ENCODE measurements at regions not wholly inside any gene's neighbourhood (a gene's known extent, or its start where the extent isn't known, plus 50 kb on each side); places are given as distances from the start of the nearest gene placed in this dataset.
A peak's percentile ranks its signal among the peaks of the same experiment; 100 is the strongest.

- DNase-seq (ENCODE audit: insufficient read length, low spot score) (no peak), FAIRE-seq (no peak)
These were observed 173.6 kb downstream of the ARHGAP12 start for GRCh38 chr10:31754803-31755624.

GRCh38 chr10:31753681-31754080 lies 174.9 kb downstream of the ARHGAP12 start:
- no peak for DNase-seq (ENCODE audit: insufficient read length, low spot score)
- FAIRE-seq: no peak

DNA sequence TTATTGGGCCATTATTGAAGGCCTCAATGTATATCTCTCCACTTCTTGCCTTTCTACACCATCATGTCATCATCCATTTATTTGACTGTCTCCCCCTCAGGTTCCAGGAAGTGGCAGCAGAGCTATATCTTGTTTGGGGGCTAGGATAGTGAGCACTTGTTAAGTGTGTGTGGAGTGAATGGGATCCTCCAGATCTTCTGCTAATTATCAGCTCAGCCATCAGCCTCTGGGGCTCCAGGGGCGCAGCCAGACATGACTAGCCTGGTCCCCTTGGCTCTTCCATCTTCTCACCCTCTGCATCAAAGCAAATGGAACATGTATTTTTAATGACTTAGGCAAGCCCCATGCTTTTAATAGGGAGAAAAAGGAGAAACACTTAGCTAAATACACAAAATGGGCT lies 176.5 kb downstream of the ARHGAP12 start:
- DNase-seq (ENCODE audit: insufficient read length, low spot score) (no peak), FAIRE-seq (no peak)

- FAIRE-seq: no peak
These were observed 176.9 kb downstream of the ARHGAP12 start for GRCh38 chr10:31751738-31752080.

GRCh38 chr10:31751051-31751737 lies 177.4 kb downstream of the ARHGAP12 start:
- FAIRE-seq (peak; percentile 8), DNase-seq (ENCODE audit: insufficient read length, low spot score) (no peak)

More at GRCh38 chr10:31751738-31752080, 176.9 kb downstream of the ARHGAP12 start:
- DNase-seq (ENCODE audit: insufficient read length, low spot score): no peak

DNA sequence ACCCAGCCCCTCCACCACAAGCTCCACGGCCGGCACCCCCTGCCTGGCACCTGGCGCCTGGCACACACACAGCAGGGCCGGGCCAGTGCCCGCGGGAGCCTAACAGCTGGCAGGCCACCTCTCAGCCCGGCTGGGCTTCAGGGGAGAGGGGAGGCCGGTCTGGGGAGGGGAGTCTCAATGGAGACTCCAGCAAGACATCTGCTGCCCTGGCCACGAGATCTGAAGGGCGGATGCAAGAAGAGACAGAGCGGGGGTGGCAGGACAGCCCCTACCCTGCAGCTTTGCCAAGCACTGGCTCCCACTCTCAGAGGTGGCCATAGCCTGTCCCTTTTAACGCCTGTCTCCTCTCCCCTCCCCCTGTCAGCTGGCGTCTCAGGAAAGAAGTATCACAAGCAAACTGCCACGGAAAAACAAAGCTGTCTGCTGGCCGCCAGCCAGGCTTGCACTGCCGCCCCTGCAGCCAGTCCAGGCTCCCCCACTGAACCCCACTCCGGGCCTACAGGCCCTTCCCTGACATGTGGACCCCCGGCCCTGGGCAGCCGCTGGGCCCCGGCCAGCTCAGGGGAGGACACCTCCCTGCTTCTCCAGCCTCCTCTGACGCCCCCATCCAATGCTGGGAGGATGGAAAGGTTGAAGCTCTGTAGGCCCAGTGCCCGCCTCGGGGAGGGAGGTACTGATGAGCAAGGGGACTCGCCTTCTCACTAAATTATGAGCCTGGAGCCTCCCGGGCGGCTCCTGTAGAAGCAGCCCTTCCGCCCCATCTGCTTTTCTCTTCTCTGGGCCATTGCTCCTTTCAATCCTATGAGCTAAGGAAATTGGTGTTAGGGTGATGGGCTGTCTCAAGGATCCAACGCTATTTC lies 178.4 kb downstream of the ARHGAP12 start:
- FAIRE-seq: no peak
- DNase-seq (ENCODE audit: insufficient read length, low spot score): no peak

DNA sequence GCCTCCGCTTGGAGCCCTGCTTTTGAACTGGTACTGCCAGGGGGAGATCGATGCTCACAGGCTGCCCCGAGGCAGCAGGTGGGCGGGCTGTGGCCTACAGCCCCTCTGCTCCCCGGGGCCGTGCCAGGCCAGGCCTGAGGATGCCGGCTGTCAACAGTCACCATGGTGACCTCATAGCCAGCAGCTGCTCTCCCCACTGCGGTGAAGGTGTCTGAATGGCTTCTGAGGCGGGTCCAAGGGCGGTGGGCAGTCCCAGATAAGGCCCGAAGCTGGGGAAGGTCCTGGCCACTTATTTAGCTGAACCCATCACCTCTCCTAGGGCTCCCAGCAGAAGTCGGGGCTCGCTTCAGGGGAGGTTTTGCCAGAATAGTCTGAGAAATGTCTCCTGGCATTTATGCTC lies 179.3 kb downstream of the ARHGAP12 start:
- no peak for FAIRE-seq
- no peak for DNase-seq (ENCODE audit: insufficient read length, low spot score)

- DNase-seq (ENCODE audit: insufficient read length, low spot score): no peak
- FAIRE-seq: no peak
These were observed 182.8 kb downstream of the ARHGAP12 start for GRCh38 chr10:31745612-31746376.

DNA sequence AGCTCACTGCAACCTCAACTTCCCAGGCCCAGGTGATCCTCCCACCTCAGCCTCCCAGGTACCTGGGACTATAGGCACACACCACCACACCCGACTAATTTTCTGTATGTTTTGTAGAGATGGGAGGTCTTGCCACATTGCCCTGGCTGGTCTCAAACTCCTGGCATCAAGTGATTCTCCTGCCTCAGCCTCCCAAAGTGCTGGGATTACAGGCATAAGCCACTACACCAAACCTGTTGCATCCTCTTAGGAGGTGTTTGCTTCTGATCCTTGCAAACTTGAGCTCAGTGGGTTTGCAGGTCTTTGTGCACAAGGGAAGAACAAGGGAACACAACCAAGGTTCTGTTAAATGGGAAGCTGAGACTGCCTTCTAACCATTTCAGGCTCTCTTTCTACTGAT lies 184.6 kb downstream of the ARHGAP12 start:
- FAIRE-seq (no peak), DNase-seq (ENCODE audit: insufficient read length, low spot score) (no peak)

DNA sequence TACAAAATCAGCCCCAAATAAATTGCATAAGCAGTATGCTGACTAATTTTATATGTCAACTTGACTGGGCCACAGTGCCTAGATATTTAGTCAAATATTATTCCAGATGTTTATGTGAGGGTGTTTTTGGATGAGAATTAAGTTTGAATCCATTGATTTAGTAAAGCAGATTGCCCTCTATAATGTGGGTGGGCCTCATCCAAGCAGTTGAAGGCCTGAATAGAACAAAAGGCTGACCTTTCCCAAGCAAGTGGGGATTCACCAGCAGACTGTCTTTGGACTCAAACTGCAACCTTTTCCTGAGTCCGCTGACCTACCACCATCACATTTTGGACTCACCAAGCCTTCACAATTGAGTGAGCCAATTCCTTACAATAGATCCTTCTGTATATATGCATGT lies 186.4 kb downstream of the ARHGAP12 start:
- DNase-seq (ENCODE audit: insufficient read length, low spot score) (no peak), FAIRE-seq (no peak)

GRCh38 chr10:31741473-31741872 lies 187.2 kb downstream of the ARHGAP12 start:
- no peak for DNase-seq (ENCODE audit: insufficient read length, low spot score)
- no peak for FAIRE-seq

DNA sequence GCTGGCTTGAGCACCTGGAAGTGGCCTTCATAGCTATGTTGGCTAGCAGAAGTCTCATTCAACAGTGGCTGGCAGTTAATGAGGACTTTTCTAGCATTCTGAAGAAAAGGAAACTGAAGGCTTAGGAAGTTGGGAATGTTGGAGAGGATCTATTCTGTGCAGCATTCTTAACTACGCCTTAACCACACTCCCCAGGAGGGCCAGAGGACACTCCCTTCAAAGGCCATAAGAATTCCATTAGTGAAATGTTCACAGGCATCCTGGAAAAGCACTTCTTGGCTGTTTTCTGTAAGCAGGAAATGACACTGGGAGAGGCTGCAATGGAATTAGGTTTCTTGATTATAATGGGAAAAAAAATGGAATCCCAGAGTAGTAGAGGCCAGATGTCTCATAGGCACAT lies 188.9 kb downstream of the ARHGAP12 start:
- DNase-seq (ENCODE audit: insufficient read length, low spot score) (no peak), FAIRE-seq (no peak)

GRCh38 chr10:31739146-31739545 lies 189.5 kb downstream of the ARHGAP12 start:
- no peak for FAIRE-seq
- no peak for DNase-seq (ENCODE audit: insufficient read length, low spot score)

- no peak for DNase-seq (ENCODE audit: insufficient read length, low spot score)
- no peak for FAIRE-seq
These were observed 196.9 kb downstream of the ARHGAP12 start for GRCh38 chr10:31731711-31732110.

DNA sequence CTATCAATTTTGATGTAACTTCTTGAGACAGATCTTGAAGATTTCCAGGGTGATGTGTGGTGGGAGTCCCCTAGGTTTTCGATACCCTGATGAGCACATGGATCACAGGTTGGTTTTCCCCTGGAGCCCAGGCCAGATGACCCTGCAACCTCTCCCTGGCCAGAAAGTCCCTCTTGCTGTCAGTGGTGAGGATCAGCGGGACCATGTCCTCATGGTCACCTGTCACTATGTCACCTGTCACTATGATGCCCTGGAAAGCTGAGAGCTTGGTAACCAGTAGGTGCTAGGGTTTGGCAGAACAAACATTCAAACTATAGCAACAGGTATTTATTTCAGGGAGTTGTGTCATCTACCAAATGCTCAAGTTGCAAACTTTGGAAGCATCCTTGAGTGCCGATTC lies 197.9 kb downstream of the ARHGAP12 start:
- DNase-seq (ENCODE audit: insufficient read length, low spot score): no peak
- no peak for FAIRE-seq

- FAIRE-seq: no peak
- no peak for DNase-seq (ENCODE audit: insufficient read length, low spot score)
These were observed 199.9 kb downstream of the ARHGAP12 start for GRCh38 chr10:31728698-31729224.

DNA sequence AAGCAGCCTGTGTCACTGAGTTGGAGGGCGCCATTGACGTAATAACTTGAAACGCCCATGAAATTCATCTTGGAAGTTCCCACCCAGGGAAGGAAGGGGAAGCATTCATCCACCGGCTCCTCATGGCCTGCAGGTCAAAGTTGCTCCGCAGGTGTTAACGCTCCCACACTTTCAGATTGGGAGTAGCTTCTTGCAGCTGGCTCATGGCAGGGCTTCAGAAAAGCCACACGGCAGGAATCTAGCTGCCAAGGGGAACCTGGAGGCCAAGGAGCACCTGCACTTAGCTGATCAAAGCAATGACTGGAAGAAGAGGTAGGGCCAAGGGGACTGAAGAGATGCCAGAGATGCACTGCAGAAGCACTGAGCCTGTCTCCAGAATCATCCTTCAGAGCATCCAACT lies 203.2 kb downstream of the ARHGAP12 start:
- FAIRE-seq: no peak
- DNase-seq (ENCODE audit: insufficient read length, low spot score): no peak

- DNase-seq (ENCODE audit: insufficient read length, low spot score) (no peak), FAIRE-seq (no peak)
These were observed 204.3 kb downstream of the ARHGAP12 start for GRCh38 chr10:31724296-31724695.

GRCh38 chr10:31723106-31723750 lies 205.4 kb downstream of the ARHGAP12 start:
- FAIRE-seq (no peak), DNase-seq (ENCODE audit: insufficient read length, low spot score) (no peak)

DNA sequence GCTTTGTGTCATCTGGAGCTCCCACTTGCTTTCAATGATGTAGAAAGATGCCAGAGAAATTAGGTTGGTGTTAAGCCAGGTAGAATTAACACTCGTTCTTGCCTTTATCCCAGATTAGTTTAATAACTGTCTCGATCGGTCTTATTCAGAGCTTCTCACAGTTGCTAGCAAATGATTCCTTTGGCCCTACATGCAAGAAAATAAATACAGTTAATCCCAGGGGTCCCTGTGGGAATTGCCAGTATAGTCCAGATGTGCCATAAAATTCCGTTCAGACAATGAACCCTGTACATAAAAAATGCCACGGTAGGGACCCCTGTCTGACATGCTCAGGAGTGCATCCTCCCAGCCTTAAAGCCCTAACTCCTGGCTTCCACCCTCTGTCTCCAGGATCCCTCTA lies 207.5 kb downstream of the ARHGAP12 start:
- DNase-seq (ENCODE audit: insufficient read length, low spot score): no peak

More for the DNA sequence above, 207.5 kb downstream of the ARHGAP12 start:
- no peak for FAIRE-seq
